GM23338 (cell line): ENCODE measurements at regions not wholly inside any gene's neighbourhood (a gene's known extent, or its start where the extent isn't known, plus 50 kb on each side); places are given as distances from the start of the nearest gene placed in this dataset.

Experiments used
- ATAC-seq: fragments of 200-7000 bp; cut with Tn5 transposase; 3 replicates; pipeline ENCODE4 v1.9.1; 2020
- DNase-seq: peaks from one replicate; pipeline ENCODE4 v3.0.0-alpha.2; 2015; ENCODE audit warnings: low spot score
- H2AFZ ChIP-seq: fragments of 200-600 bp; sonication (generic); 2 replicates; pipeline ENCODE4 v1.8.0; 2016; ENCODE audit warnings: antibody characterized with exemption, mild to moderate bottlenecking, moderate library complexity
- H3F3A ChIP-seq: fragments of 200-600 bp; sonication (generic); replicated peaks from 2 replicates; pipeline ENCODE4 v1.8.0; 2017; ENCODE audit warnings: antibody characterized with exemption, mixed run types, low read depth
- H3K27ac ChIP-seq: fragments of 200-600 bp; sonication (generic); 2 replicates; pipeline ENCODE4 v1.6.1; 2016; ENCODE audit warnings: low read depth
- H3K27me3 ChIP-seq: fragments of 200-600 bp; sonication (generic); 2 replicates; pipeline ENCODE4 v1.8.0; 2016; ENCODE audit warnings: mild to moderate bottlenecking, mixed run types, moderate library complexity; ENCODE audit not compliant: insufficient read depth
- H3K36me3 ChIP-seq: fragments of 200-600 bp; sonication (generic); 2 replicates; pipeline ENCODE4 v1.8.0; 2016; ENCODE audit warnings: mild to moderate bottlenecking; ENCODE audit not compliant: insufficient read depth
- H3K4me1 ChIP-seq: fragments of 200-600 bp; sonication (generic); 2 replicates; pipeline ENCODE4 v1.8.0; 2016; ENCODE audit warnings: mild to moderate bottlenecking, moderate library complexity; ENCODE audit not compliant: insufficient read depth
- H3K4me2 ChIP-seq: fragments of 200-600 bp; sonication (generic); 2 replicates; pipeline ENCODE4 v1.7.1; 2017; ENCODE audit warnings: mixed run types
- H3K4me3 ChIP-seq: fragments of 200-600 bp; sonication (generic); 2 replicates; pipeline ENCODE4 v1.6.1; 2016; ENCODE audit warnings: mixed run types
- H3K79me2 ChIP-seq: fragments of 200-600 bp; sonication (generic); replicated peaks from 2 replicates; pipeline ENCODE4 v1.8.0; 2017; ENCODE audit warnings: mild to moderate bottlenecking; ENCODE audit not compliant: insufficient read depth
- H3K9me2 ChIP-seq: fragments of 200-600 bp; sonication (generic); 2 replicates; pipeline ENCODE4 v1.8.0; 2017; ENCODE audit not compliant: insufficient read depth
- H4K20me1 ChIP-seq: fragments of 200-600 bp; sonication (generic); replicated peaks from 2 replicates; pipeline ENCODE4 v1.8.0; 2017; ENCODE audit warnings: mild to moderate bottlenecking; ENCODE audit not compliant: insufficient read depth
- H3K27ac Mint-ChIP-seq: 2 replicates; pipeline ENCODE4 v1.8.0; 2020; ENCODE audit warnings: inconsistent platforms, mild to moderate bottlenecking, moderate library complexity, mixed read lengths
- H3K27me3 Mint-ChIP-seq: 3 replicates; pipeline ENCODE4 v1.8.0; 2022; ENCODE audit warnings: low read depth, mild to moderate bottlenecking, moderate library complexity, mixed read lengths, inconsistent platforms; ENCODE audit not compliant: insufficient read depth, poor library complexity
- H3K36me3 Mint-ChIP-seq: 3 replicates; pipeline ENCODE4 v1.8.0; 2021; ENCODE audit warnings: low read depth, mild to moderate bottlenecking, inconsistent platforms, moderate library complexity, mixed read lengths
- H3K4me1 Mint-ChIP-seq: 3 replicates; pipeline ENCODE4 v1.8.0; 2020; ENCODE audit warnings: mild to moderate bottlenecking, inconsistent platforms, mixed read lengths
- H3K4me3 Mint-ChIP-seq: 3 replicates; pipeline ENCODE4 v1.8.0; 2021; ENCODE audit warnings: moderate library complexity, mild to moderate bottlenecking, inconsistent platforms, mixed read lengths
- H3K9me3 Mint-ChIP-seq: 3 replicates; pipeline ENCODE4 v1.8.0; 2020; ENCODE audit warnings: moderate library complexity, mild to moderate bottlenecking, inconsistent platforms, mixed read lengths
- CREB1 ChIP-seq: fragments of 250-450 bp; sonication (Bioruptor Pico); IDR thresholded peaks from 2 replicates; pipeline ENCODE4 v1.5.0; 2020; ENCODE audit warnings: low read depth, mild to moderate bottlenecking, moderate library complexity
- ETS1 ChIP-seq: IDR thresholded peaks from 2 replicates; pipeline ENCODE4 v1.6.1; 2016; ENCODE audit warnings: antibody characterized with exemption
- EZH2 ChIP-seq: fragments of 200-600 bp; sonication (generic); IDR thresholded peaks from one replicate; pipeline ENCODE4 v1.8.0; 2017; ENCODE audit warnings: antibody characterized with exemption, mild to moderate bottlenecking, low read depth; ENCODE audit not compliant: unreplicated experiment
- EZH2phosphoT487 ChIP-seq: fragments of 200-600 bp; sonication (generic); IDR thresholded peaks from one replicate; pipeline ENCODE4 v1.8.1; 2018; ENCODE audit warnings: antibody characterized with exemption; ENCODE audit not compliant: unreplicated experiment
- NANOG ChIP-seq: IDR thresholded peaks from 2 replicates; pipeline ENCODE4 v1.6.1; 2016; ENCODE audit warnings: antibody characterized with exemption, borderline replicate concordance
- POLR2AphosphoS5 ChIP-seq: IDR thresholded peaks from 2 replicates; pipeline ENCODE4 v1.6.1; 2016; ENCODE audit warnings: antibody characterized with exemption, low read depth
- REST ChIP-seq: IDR thresholded peaks from one replicate; pipeline ENCODE4 v1.6.1; 2018; ENCODE audit warnings: antibody characterized with exemption; ENCODE audit not compliant: unreplicated experiment
- STAT1 ChIP-seq: IDR thresholded peaks from one replicate; pipeline ENCODE4 v1.6.1; 2016; ENCODE audit warnings: antibody characterized with exemption; ENCODE audit not compliant: unreplicated experiment
- ZNF114 ChIP-seq: fragments of 250-450 bp; sonication (Bioruptor Pico); IDR thresholded peaks from 2 replicates; pipeline ENCODE4 v1.5.0; 2020; ENCODE audit warnings: mild to moderate bottlenecking, moderate library complexity
- ZNF331 ChIP-seq: fragments of 250-450 bp; sonication (Bioruptor Pico); IDR thresholded peaks from 2 replicates; pipeline ENCODE4 v1.5.0; 2020; ENCODE audit warnings: low read depth, mild to moderate bottlenecking, moderate library complexity
- TF ChIP-seq, protein P1 (sequence below), 2 experiments: fragments of 200-600 bp in 1 of 2; sonication (generic) in 1 of 2; conservative IDR thresholded peaks; 2 replicates each; pipeline versions ENCODE4 v1.5.1 to v1.6.1; 2016 to 2017; ENCODE audit warnings: antibody characterized with exemption in 2 of 2, low read depth in 2 of 2, mild to moderate bottlenecking in 2 of 2, moderate library complexity in 1 of 2

- H3K27me3 Mint-ChIP-seq: peaks cover 8% of the 10 kb centered on the region
- Histone ChIP-seq H3K4me3 (no peak overlapping the region), H3K9me2 (no peaks in the 10 kb centered on the region), H3K4me2 (no peak overlapping the region), H2AFZ (no peak overlapping the region), H4K20me1 (no peaks in the 10 kb centered on the region), H3K79me2 (no peaks in the 10 kb centered on the region), H3K27ac (no peak overlapping the region), H3K36me3 (no peaks in the 10 kb centered on the region), H3K27me3 (no peaks in the 10 kb centered on the region), H3K4me1 (no peaks in the 10 kb centered on the region), H3F3A (no peaks in the 10 kb centered on the region)
- no peak for ATAC-seq
- peaks cover 97% of the 10 kb centered on the region for H3K9me3 Mint-ChIP-seq
- no peak overlapping the region for H3K27ac Mint-ChIP-seq
- DNase-seq: no peak
- TF ChIP-seq EZH2phosphoT487 (no peak), POLR2AphosphoS5 (no peak), ETS1 (no peak), EZH2 (no peak), REST (no peak), ZNF331 (CRISPR knock-in tag) (no peak)
- H3K36me3 Mint-ChIP-seq: peaks cover 39% of the 10 kb centered on the region
- H3K4me1 Mint-ChIP-seq: no peaks in the 10 kb centered on the region
- H3K4me3 Mint-ChIP-seq: no peak overlapping the region
Measured at GRCh38 chr17:10987786-10988185, 149.9 kb upstream of the PIRT start.

DNA sequence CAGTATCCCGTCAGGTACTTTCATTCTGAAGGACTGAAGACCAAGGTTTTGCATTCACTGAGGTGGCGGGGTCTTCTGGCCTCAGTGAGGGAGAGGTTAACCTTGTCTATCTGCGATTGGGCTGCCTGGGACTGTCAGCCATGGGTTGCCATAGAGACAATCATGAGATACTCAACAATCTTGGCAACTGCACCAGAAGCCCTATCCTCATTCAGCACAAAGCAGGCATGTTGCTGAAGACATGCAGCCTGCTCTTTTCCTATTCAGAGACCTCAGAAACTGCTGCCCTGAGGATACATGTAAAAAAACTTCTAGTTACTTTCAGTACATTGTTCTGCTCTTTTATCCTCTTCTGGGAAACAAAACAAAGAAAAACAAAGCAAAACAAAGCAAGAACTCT lies 146.3 kb upstream of the PIRT start:
- Histone ChIP-seq H4K20me1 (no peaks in the 10 kb centered on the region), H3K27ac (no peak overlapping the region), H3K4me3 (no peak overlapping the region), H3K4me1 (no peaks in the 10 kb centered on the region), H3K9me2 (no peaks in the 10 kb centered on the region), H3F3A (no peaks in the 10 kb centered on the region), H3K36me3 (no peaks in the 10 kb centered on the region), H3K4me2 (no peak overlapping the region), H2AFZ (no peak overlapping the region), H3K27me3 (no peaks in the 10 kb centered on the region), H3K79me2 (no peaks in the 10 kb centered on the region)
- Mint-ChIP-seq H3K4me1 (no peaks in the 10 kb centered on the region), H3K27me3 (no peaks in the 10 kb centered on the region), H3K9me3 (peaks cover 99% of the 10 kb centered on the region), H3K27ac (no peak overlapping the region), H3K4me3 (no peak overlapping the region), H3K36me3 (peaks cover 34% of the 10 kb centered on the region)
- ATAC-seq: no peak
- DNase-seq: no peak
- TF ChIP-seq NANOG (no peak), ZNF114 (no peak), STAT1 (no peak), CREB1 (CRISPR knock-in tag) (no peak), EZH2 (no peak), ETS1 (no peak), POLR2AphosphoS5 (no peak)
- TF ChIP-seq, protein P1, sequence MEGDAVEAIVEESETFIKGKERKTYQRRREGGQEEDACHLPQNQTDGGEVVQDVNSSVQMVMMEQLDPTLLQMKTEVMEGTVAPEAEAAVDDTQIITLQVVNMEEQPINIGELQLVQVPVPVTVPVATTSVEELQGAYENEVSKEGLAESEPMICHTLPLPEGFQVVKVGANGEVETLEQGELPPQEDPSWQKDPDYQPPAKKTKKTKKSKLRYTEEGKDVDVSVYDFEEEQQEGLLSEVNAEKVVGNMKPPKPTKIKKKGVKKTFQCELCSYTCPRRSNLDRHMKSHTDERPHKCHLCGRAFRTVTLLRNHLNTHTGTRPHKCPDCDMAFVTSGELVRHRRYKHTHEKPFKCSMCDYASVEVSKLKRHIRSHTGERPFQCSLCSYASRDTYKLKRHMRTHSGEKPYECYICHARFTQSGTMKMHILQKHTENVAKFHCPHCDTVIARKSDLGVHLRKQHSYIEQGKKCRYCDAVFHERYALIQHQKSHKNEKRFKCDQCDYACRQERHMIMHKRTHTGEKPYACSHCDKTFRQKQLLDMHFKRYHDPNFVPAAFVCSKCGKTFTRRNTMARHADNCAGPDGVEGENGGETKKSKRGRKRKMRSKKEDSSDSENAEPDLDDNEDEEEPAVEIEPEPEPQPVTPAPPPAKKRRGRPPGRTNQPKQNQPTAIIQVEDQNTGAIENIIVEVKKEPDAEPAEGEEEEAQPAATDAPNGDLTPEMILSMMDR (conservative IDR thresholded peaks at IDR 0.05; ENCODE audit: low read depth in 2 of 2): no peak
